ENCODE measurements at regions not wholly inside any gene's neighbourhood (a gene's known extent, or its start where the extent isn't known, plus 50 kb on each side); places are given as distances from the start of the nearest gene placed in this dataset.

- no peaks in the 10 kb centered on the region for H3K36me3 ChIP-seq (ENCODE audit: control insufficient read depth, insufficient read depth, low read length)
- peak overlapping the region; percentile 78 for H3K4me3 Mint-ChIP-seq
- H3K9me3 ChIP-seq (ENCODE audit: control insufficient read depth, insufficient read depth, low read length): no peaks in the 10 kb centered on the region
- under 1% methylated on average over 76 of the region's 76 CpGs for WGBS (ENCODE audit: insufficient coverage)
- ATAC-seq (peak; percentile 57 to 86 (median 68)), DNase-seq (peak; percentile 18 to 44)
- no peaks in the 10 kb centered on the region for H3K9me3 Mint-ChIP-seq
- H3K4me3 ChIP-seq (ENCODE audit: low read length): peak overlapping the region; percentile 25
- H3K36me3 Mint-ChIP-seq: no peaks in the 10 kb centered on the region
- H3K27me3 Mint-ChIP-seq (ENCODE audit: low read depth in 2 of 2): peaks cover 39 to 53% of the 10 kb centered on the region in 2 donors
- no peak overlapping the region for H3K27ac ChIP-seq (ENCODE audit: low read length)
- peaks cover 0 to 19% of the 10 kb centered on the region in 2 donors for H3K4me1 Mint-ChIP-seq
- peak overlapping the region in 1 of 2 donors; percentile 48 for H3K27ac Mint-ChIP-seq
- peaks cover 24% of the 10 kb centered on the region for H3K27me3 ChIP-seq (ENCODE audit: control insufficient read depth, insufficient read depth, low read length)
- peaks cover 21% of the 10 kb centered on the region for H3K4me1 ChIP-seq (ENCODE audit: control insufficient read depth, insufficient read depth, low read length)
- intact Hi-C loops (cut with micrococcal nuclease): no loop called here
- TF ChIP-seq CTCF (IDR thresholded peaks at IDR 0.05): no peak
These were observed 293.9 kb downstream of the ZSWIM6 start for GRCh38 chr5:61625681-61626621.

GRCh38 chr5:61626639-61627282 is 294.7 kb downstream of the ZSWIM6 start:
- intact Hi-C loops (cut with micrococcal nuclease): no loop called here
- Mint-ChIP-seq H3K9me3 (no peaks in the 10 kb centered on the region), H3K27me3 (ENCODE audit: low read depth in 2 of 2) (peaks cover 39 to 51% of the 10 kb centered on the region in 2 donors), H3K4me1 (peaks cover 0 to 19% of the 10 kb centered on the region in 2 donors), H3K27ac (no peak overlapping the region), H3K36me3 (no peaks in the 10 kb centered on the region), H3K4me3 (peak overlapping the region; percentile 60)
- peak in 1 of 3 donors; percentile 21 for ATAC-seq
- Histone ChIP-seq H3K27ac (ENCODE audit: low read length) (no peak overlapping the region), H3K9me3 (ENCODE audit: control insufficient read depth, insufficient read depth, low read length) (no peaks in the 10 kb centered on the region), H3K27me3 (ENCODE audit: control insufficient read depth, insufficient read depth, low read length) (peaks cover 24% of the 10 kb centered on the region), H3K4me3 (ENCODE audit: low read length) (peak overlapping the region; percentile 25), H3K4me1 (ENCODE audit: control insufficient read depth, insufficient read depth, low read length) (peaks cover 21% of the 10 kb centered on the region), H3K36me3 (ENCODE audit: control insufficient read depth, insufficient read depth, low read length) (no peaks in the 10 kb centered on the region)
- WGBS (ENCODE audit: insufficient coverage): 18% methylated on average over 10 of the region's 10 CpGs
- DNase-seq: no peak
- no peak for TF ChIP-seq CTCF (IDR thresholded peaks at IDR 0.05)

GRCh38 chr5:61627531-61627930 is 295.5 kb downstream of the ZSWIM6 start:
- DNase-seq: no peak
- Mint-ChIP-seq H3K4me1 (peaks cover 0 to 19% of the 10 kb centered on the region in 2 donors), H3K4me3 (peak overlapping the region; percentile 47), H3K27me3 (ENCODE audit: low read depth in 2 of 2) (peaks cover 32 to 43% of the 10 kb centered on the region in 2 donors), H3K9me3 (no peaks in the 10 kb centered on the region), H3K36me3 (no peaks in the 10 kb centered on the region), H3K27ac (no peak overlapping the region)
- intact Hi-C loops (cut with micrococcal nuclease): no loop called here
- no peak overlapping the region for H3K4me3 ChIP-seq (ENCODE audit: low read length)
- H3K4me1 ChIP-seq (ENCODE audit: control insufficient read depth, insufficient read depth, low read length): peaks cover 21% of the 10 kb centered on the region
- H3K9me3 ChIP-seq (ENCODE audit: control insufficient read depth, insufficient read depth, low read length): no peaks in the 10 kb centered on the region
- WGBS (ENCODE audit: insufficient coverage): 28% methylated on average over 2 of the region's 2 CpGs
- H3K27ac ChIP-seq (ENCODE audit: low read length): no peak overlapping the region
- peaks cover 24% of the 10 kb centered on the region for H3K27me3 ChIP-seq (ENCODE audit: control insufficient read depth, insufficient read depth, low read length)
- H3K36me3 ChIP-seq (ENCODE audit: control insufficient read depth, insufficient read depth, low read length): no peaks in the 10 kb centered on the region
- no peak for ATAC-seq
- no peak for TF ChIP-seq CTCF (IDR thresholded peaks at IDR 0.05)

Data from natural killer cell (primary cell).